Karpas-422 (cell line): ENCODE measurements at regions not wholly inside any gene's neighbourhood (a gene's known extent, or its start where the extent isn't known, plus 50 kb on each side); places are given as distances from the start of the nearest gene placed in this dataset.
"Not testable (repeated sequence)": the region's sequence is repeated elsewhere in the genome, so short reads cannot be mapped to it uniquely, and the experiment has no call there.

Experiments used
- DNase-seq: peaks from one replicate; pipeline ENCODE4 v3.0.0-alpha.2; 2015
- H2AFZ ChIP-seq: fragments of 200-600 bp; sonication (generic); 2 replicates; pipeline ENCODE4 v1.6.1; 2014; ENCODE audit warnings: antibody characterized with exemption, low read length, mixed read lengths
- H3K27ac ChIP-seq: fragments of 200-600 bp; sonication (generic); 2 replicates; pipeline ENCODE4 v1.5.1; 2014; ENCODE audit warnings: mild to moderate bottlenecking, low read length, moderate library complexity
- H3K27me3 ChIP-seq: fragments of 200-600 bp; sonication (generic); 2 replicates; pipeline ENCODE4 v1.6.1; 2014; ENCODE audit warnings: low read length, mixed read lengths
- H3K36me3 ChIP-seq: fragments of 200-600 bp; sonication (generic); 2 replicates; pipeline ENCODE4 v1.6.1; 2014; ENCODE audit warnings: low read length, mixed read lengths; ENCODE audit not compliant: insufficient read depth
- H3K4me1 ChIP-seq: fragments of 200-600 bp; sonication (generic); 2 replicates; pipeline ENCODE4 v1.6.1; 2014; ENCODE audit warnings: mild to moderate bottlenecking, low read length, mixed read lengths
- H3K4me2 ChIP-seq: fragments of 200-600 bp; sonication (generic); 2 replicates; pipeline ENCODE4 v1.6.1; 2014; ENCODE audit warnings: low read length, low read depth, mild to moderate bottlenecking; ENCODE audit not compliant: poor library complexity, severe bottlenecking
- H3K4me3 ChIP-seq: fragments of 200-600 bp; sonication (generic); 2 replicates; pipeline ENCODE4 v1.5.1; 2014; ENCODE audit warnings: mild to moderate bottlenecking, antibody characterized with exemption, low read length, mixed read lengths
- H3K79me2 ChIP-seq: fragments of 200-600 bp; sonication (generic); 2 replicates; pipeline ENCODE4 v1.6.1; 2014; ENCODE audit warnings: mild to moderate bottlenecking, low read length, mixed read lengths
- H3K9ac ChIP-seq: fragments of 200-600 bp; sonication (generic); 2 replicates; pipeline ENCODE4 v1.6.0; 2014; ENCODE audit warnings: low read length
- H3K9me2 ChIP-seq: fragments of 200-600 bp; sonication (generic), shearing (Covaris generic); replicated peaks from 2 replicates; pipeline ENCODE4 v1.6.0; 2014; ENCODE audit warnings: mild to moderate bottlenecking, low read length, moderate library complexity; ENCODE audit not compliant: insufficient read depth
- H3K9me3 ChIP-seq: fragments of 300-700, 200-600 bp; sonication (generic); 2 replicates; pipeline ENCODE4 v1.6.1; 2014; ENCODE audit warnings: low read length, mixed read lengths
- H4K20me1 ChIP-seq: fragments of 200-600 bp; sonication (generic); 2 replicates; pipeline ENCODE4 v1.6.1; 2014; ENCODE audit warnings: mild to moderate bottlenecking, antibody characterized with exemption, low read length, low read depth; ENCODE audit not compliant: insufficient read depth

GRCh38 chr5:155655569-155655968 is 642.0 kb downstream of the KIF4B start:
- H3K27ac ChIP-seq, result no peak overlapping the region

GRCh38 chr5:155661859-155662258 is 648.3 kb downstream of the KIF4B start:
- no peak overlapping the region for H3K27ac ChIP-seq
- H2AFZ ChIP-seq, result no peak overlapping the region
- H4K20me1 ChIP-seq, result no peaks in the 10 kb centered on the region
- H3K36me3 ChIP-seq, result no peaks in the 10 kb centered on the region
- no peaks in the 10 kb centered on the region; the same call in 1 of the 2 replicates for H3K9me2 ChIP-seq
- H3K27me3 ChIP-seq, result no peaks in the 10 kb centered on the region
- no peak overlapping the region for H3K4me2 ChIP-seq
- no peak overlapping the region for H3K4me3 ChIP-seq
- no peak overlapping the region for H3K9ac ChIP-seq
- no peak for DNase-seq
- no peaks in the 10 kb centered on the region for H3K9me3 ChIP-seq
- H3K79me2 ChIP-seq, result no peaks in the 10 kb centered on the region
- H3K4me1 ChIP-seq, result no peaks in the 10 kb centered on the region

More at GRCh38 chr5:155655569-155655968, 642.0 kb downstream of the KIF4B start:
- H3K9me2 ChIP-seq, result peaks cover 5% of the 10 kb centered on the region; the same call in 1 of the 2 replicates
- no peak overlapping the region for H3K9ac ChIP-seq
- DNase-seq, result no peak
- H3K9me3 ChIP-seq, result no peaks in the 10 kb centered on the region
- H3K36me3 ChIP-seq, result no peaks in the 10 kb centered on the region
- no peak overlapping the region for H2AFZ ChIP-seq
- no peaks in the 10 kb centered on the region for H3K4me1 ChIP-seq
- no peaks in the 10 kb centered on the region for H3K27me3 ChIP-seq
- no peaks in the 10 kb centered on the region for H3K79me2 ChIP-seq
- no peaks in the 10 kb centered on the region for H4K20me1 ChIP-seq
- no peak overlapping the region for H3K4me2 ChIP-seq
- H3K4me3 ChIP-seq, result no peak overlapping the region

- H3K4me2 ChIP-seq, result no peak overlapping the region
- no peaks in the 10 kb centered on the region for H4K20me1 ChIP-seq
- H2AFZ ChIP-seq, result no peak overlapping the region
- no peaks in the 10 kb centered on the region; the same call in 1 of the 2 replicates for H3K9me2 ChIP-seq
- no peaks in the 10 kb centered on the region for H3K36me3 ChIP-seq
- no peak for DNase-seq
- H3K27me3 ChIP-seq, result no peaks in the 10 kb centered on the region
- H3K4me3 ChIP-seq, result no peak overlapping the region
- H3K9ac ChIP-seq, result no peak overlapping the region
- no peak overlapping the region for H3K27ac ChIP-seq
- H3K79me2 ChIP-seq, result no peaks in the 10 kb centered on the region
- H3K4me1 ChIP-seq, result no peaks in the 10 kb centered on the region
- H3K9me3 ChIP-seq, result no peaks in the 10 kb centered on the region
Measured at GRCh38 chr5:155665361-155665760, 651.8 kb downstream of the KIF4B start.

- H4K20me1 ChIP-seq, H3K9me2 ChIP-seq, H3K4me2 ChIP-seq, H2AFZ ChIP-seq, H3K36me3 ChIP-seq, H3K4me3 ChIP-seq, H3K27me3 ChIP-seq, DNase-seq, H3K79me2 ChIP-seq, H3K9ac ChIP-seq, H3K4me1 ChIP-seq, H3K27ac ChIP-seq, H3K9me3 ChIP-seq: not testable (repeated sequence)
Measured at GRCh38 chr5:155672001-155672400, 655.0 kb upstream of the SGCD start.

- no peak for DNase-seq
- Histone ChIP-seq H3K9me2 (no peaks in the 10 kb centered on the region), H3K36me3 (no peaks in the 10 kb centered on the region), H2AFZ (no peak overlapping the region), H3K9ac (no peak overlapping the region), H3K79me2 (no peaks in the 10 kb centered on the region), H3K4me3 (no peak overlapping the region), H3K27ac (no peak overlapping the region), H3K4me1 (no peaks in the 10 kb centered on the region), H4K20me1 (no peaks in the 10 kb centered on the region), H3K4me2 (no peak overlapping the region), H3K27me3 (no peaks in the 10 kb centered on the region), H3K9me3 (no peaks in the 10 kb centered on the region)
Measured at GRCh38 chr5:155676967-155677366, 650.0 kb upstream of the SGCD start.

GRCh38 chr5:155678371-155678770 is 648.6 kb upstream of the SGCD start:
- no peaks in the 10 kb centered on the region for H3K79me2 ChIP-seq
- H3K4me2 ChIP-seq, result no peak overlapping the region
- no peak overlapping the region for H3K27ac ChIP-seq
- H3K4me1 ChIP-seq, result no peaks in the 10 kb centered on the region
- DNase-seq, result no peak
- no peak overlapping the region for H3K4me3 ChIP-seq
- no peaks in the 10 kb centered on the region for H3K9me2 ChIP-seq
- H3K36me3 ChIP-seq, result no peaks in the 10 kb centered on the region
- no peak overlapping the region for H2AFZ ChIP-seq
- no peaks in the 10 kb centered on the region for H4K20me1 ChIP-seq
- no peaks in the 10 kb centered on the region for H3K9me3 ChIP-seq
- no peak overlapping the region for H3K9ac ChIP-seq
- H3K27me3 ChIP-seq, result 0 out of 2 replicates have a peak, but pooled peaks cover 2% of the 10 kb centered on the region

- Histone ChIP-seq H3K36me3 (no peaks in the 10 kb centered on the region), H3K4me2 (no peak overlapping the region), H3K9me2 (no peaks in the 10 kb centered on the region), H3K4me3 (no peak overlapping the region), H3K27ac (no peak overlapping the region), H3K79me2 (no peaks in the 10 kb centered on the region), H2AFZ (no peak overlapping the region), H3K4me1 (no peaks in the 10 kb centered on the region), H4K20me1 (no peaks in the 10 kb centered on the region), H3K9ac (no peak overlapping the region), H3K27me3 (0 out of 2 replicates have a peak, but pooled peaks cover 2% of the 10 kb centered on the region), H3K9me3 (no peaks in the 10 kb centered on the region)
- no peak for DNase-seq
Measured at GRCh38 chr5:155679530-155679929, 647.4 kb upstream of the SGCD start.

- Histone ChIP-seq H3K9me2 (no peaks in the 10 kb centered on the region), H3K27me3 (0 out of 2 replicates have a peak, but pooled peaks cover 2% of the 10 kb centered on the region)
Measured at GRCh38 chr5:155684417-155684816, 642.5 kb upstream of the SGCD start.

GRCh38 chr5:155686131-155686530 is 640.8 kb upstream of the SGCD start:
- Histone ChIP-seq H3K4me2 (no peak overlapping the region), H3K9me2 (no peaks in the 10 kb centered on the region), H3K9ac (no peak overlapping the region), H4K20me1 (no peaks in the 10 kb centered on the region), H3K79me2 (no peaks in the 10 kb centered on the region), H3K9me3 (no peaks in the 10 kb centered on the region), H3K27me3 (0 out of 2 replicates have a peak, but pooled peaks cover 2% of the 10 kb centered on the region), H3K4me1 (no peaks in the 10 kb centered on the region), H3K4me3 (no peak overlapping the region), H3K36me3 (no peaks in the 10 kb centered on the region), H3K27ac (no peak overlapping the region), H2AFZ (no peak overlapping the region)
- DNase-seq, result no peak

More at GRCh38 chr5:155684417-155684816, 642.5 kb upstream of the SGCD start:
- H3K27ac ChIP-seq, result no peak overlapping the region
- H3K4me3 ChIP-seq, result no peak overlapping the region
- no peak overlapping the region for H3K9ac ChIP-seq
- no peaks in the 10 kb centered on the region for H3K9me3 ChIP-seq
- H2AFZ ChIP-seq, result no peak overlapping the region
- no peak for DNase-seq
- no peak overlapping the region for H3K4me2 ChIP-seq
- no peaks in the 10 kb centered on the region for H3K79me2 ChIP-seq
- H4K20me1 ChIP-seq, result no peaks in the 10 kb centered on the region
- H3K36me3 ChIP-seq, result no peaks in the 10 kb centered on the region
- H3K4me1 ChIP-seq, result no peaks in the 10 kb centered on the region
